Neural progenitor cell (in vitro differentiated cells): ENCODE measurements at regions not wholly inside any gene's neighbourhood (a gene's known extent, or its start where the extent isn't known, plus 50 kb on each side); places are given as distances from the start of the nearest gene placed in this dataset.

Source experiments
- DNase-seq: peaks from one replicate; pipeline ENCODE4 v3.0.0-alpha.2; 2016; ENCODE audit warnings: low spot score
- H2AFZ ChIP-seq: fragments of 200-600 bp; sonication (generic); replicated peaks from 2 replicates; pipeline ENCODE4 v1.6.1; 2016; ENCODE audit warnings: antibody characterized with exemption
- H3F3A ChIP-seq: fragments of 200-600 bp; sonication (generic); 2 replicates; pipeline ENCODE4 v1.6.1; 2016; ENCODE audit warnings: antibody characterized with exemption, low read depth
- H3K27ac ChIP-seq: fragments of 200-600 bp; sonication (generic); 2 replicates; pipeline ENCODE4 v1.5.1; 2016; ENCODE audit warnings: mild to moderate bottlenecking
- H3K27me3 ChIP-seq: fragments of 200-600 bp; sonication (generic); 2 replicates; pipeline ENCODE4 v1.6.1; 2016; ENCODE audit warnings: mild to moderate bottlenecking, moderate library complexity
- H3K36me3 ChIP-seq: fragments of 200-600 bp; sonication (generic); 2 replicates; pipeline ENCODE4 v1.5.1; 2016
- H3K4me1 ChIP-seq: fragments of 200-600 bp; sonication (generic); 2 replicates; pipeline ENCODE4 v1.6.1; 2016; ENCODE audit warnings: mixed run types
- H3K4me2 ChIP-seq: fragments of 200-600 bp; sonication (generic); 2 replicates; pipeline ENCODE4 v1.6.1; 2016
- H3K4me3 ChIP-seq: fragments of 200-600 bp; sonication (generic); 2 replicates; pipeline ENCODE4 v1.5.1; 2016
- H3K79me2 ChIP-seq: fragments of 200-600 bp; sonication (generic); 2 replicates; pipeline ENCODE4 v1.6.1; 2016; ENCODE audit warnings: low read depth
- H3K9ac ChIP-seq: fragments of 200-600 bp; sonication (generic); 2 replicates; pipeline ENCODE4 v1.6.1; 2016
- H3K9me3 ChIP-seq: fragments of 200-600 bp; sonication (generic); 2 replicates; pipeline ENCODE4 v1.5.1; 2016; ENCODE audit warnings: low read depth
- H4K20me1 ChIP-seq: fragments of 200-600 bp; sonication (generic); 2 replicates; pipeline ENCODE4 v1.6.1; 2016; ENCODE audit warnings: low read depth
- H3K27ac Mint-ChIP-seq: 3 replicates; pipeline ENCODE4 v1.8.0; 2021; ENCODE audit warnings: mixed read lengths
- H3K27me3 Mint-ChIP-seq: 2 replicates; pipeline ENCODE4 v1.8.0; 2022; ENCODE audit warnings: low read depth, mild to moderate bottlenecking, inconsistent platforms, moderate library complexity, mixed read lengths; ENCODE audit not compliant: insufficient read depth
- H3K36me3 Mint-ChIP-seq: 3 replicates; pipeline ENCODE4 v1.8.0; 2021; ENCODE audit warnings: mixed read lengths
- H3K4me1 Mint-ChIP-seq: 3 replicates; pipeline ENCODE4 v1.8.0; 2021; ENCODE audit warnings: mixed read lengths
- H3K4me3 Mint-ChIP-seq: 3 replicates; pipeline ENCODE4 v1.8.0; 2021; ENCODE audit warnings: mild to moderate bottlenecking, moderate library complexity, mixed read lengths
- H3K9me3 Mint-ChIP-seq: 3 replicates; pipeline ENCODE4 v1.8.0; 2020; ENCODE audit warnings: mixed read lengths
- CTCF ChIP-seq: fragments of 200-600 bp; sonication (generic); IDR thresholded peaks from 2 replicates; pipeline ENCODE4 v1.5.1; 2017; ENCODE audit warnings: antibody characterized with exemption, mild to moderate bottlenecking
- EZH2 ChIP-seq: fragments of 200-600 bp; sonication (generic); IDR thresholded peaks from 2 replicates; pipeline ENCODE4 v1.6.1; 2017; ENCODE audit warnings: antibody characterized with exemption, mild to moderate bottlenecking, moderate library complexity
- EZH2phosphoT487 ChIP-seq: fragments of 200-600 bp; sonication (generic); IDR thresholded peaks from 2 replicates; pipeline ENCODE4 v1.6.1; 2017; ENCODE audit warnings: antibody characterized with exemption

DNA sequence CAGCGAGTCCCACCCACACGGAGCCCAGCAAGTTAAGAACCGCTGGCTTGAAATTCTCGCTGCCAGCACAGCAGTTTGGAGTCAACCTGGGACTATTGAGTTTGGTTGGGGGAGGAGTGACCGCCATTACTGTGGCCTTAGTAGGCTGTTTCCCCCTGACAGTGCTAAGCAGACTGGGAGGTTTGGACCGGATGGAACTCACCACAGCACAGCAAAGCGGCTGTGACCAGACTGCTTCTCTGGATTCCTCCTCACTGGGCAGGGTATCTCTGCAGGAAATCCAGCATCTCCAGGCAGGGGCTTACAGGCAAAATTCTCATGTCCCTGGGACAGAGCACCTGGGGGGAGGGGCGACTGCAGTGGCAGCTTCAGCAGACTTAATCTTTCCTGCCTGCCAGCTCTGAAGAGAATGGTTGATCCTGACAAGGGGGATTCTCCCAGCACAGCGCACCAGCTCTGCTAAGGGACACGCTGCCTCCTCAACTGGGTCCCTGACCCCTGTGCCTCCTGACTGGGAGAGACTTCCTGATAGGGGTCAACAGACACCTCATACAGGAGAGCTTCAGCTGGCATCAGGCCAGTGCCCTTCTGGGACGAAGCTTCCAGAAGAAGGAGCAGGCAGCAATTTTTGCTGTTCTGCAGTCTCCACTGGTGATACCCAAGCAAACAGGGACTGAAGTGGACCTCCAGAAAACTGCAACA, 425.4 kb downstream of the NYAP2 start:
- Histone ChIP-seq H3K4me2 (no peak overlapping the region), H3K9ac (no peak overlapping the region), H3K9me3 (no peaks in the 10 kb centered on the region), H3F3A (no peaks in the 10 kb centered on the region), H3K27ac (no peak overlapping the region), H2AFZ (peak overlapping the region; percentile 90), H3K4me3 (no peak overlapping the region), H3K27me3 (no peaks in the 10 kb centered on the region), H3K79me2 (no peaks in the 10 kb centered on the region), H3K36me3 (no peaks in the 10 kb centered on the region), H4K20me1 (no peaks in the 10 kb centered on the region), H3K4me1 (no peaks in the 10 kb centered on the region)
- no peak for TF ChIP-seq EZH2
- TF ChIP-seq EZH2phosphoT487: no peak
- TF ChIP-seq CTCF: no peak
- DNase-seq: peak; percentile 66
- peaks cover 4% of the 10 kb centered on the region for H3K27me3 Mint-ChIP-seq
- H3K4me1 Mint-ChIP-seq: peaks cover 5% of the 10 kb centered on the region
- H3K27ac Mint-ChIP-seq: no peak overlapping the region
- H3K4me3 Mint-ChIP-seq: no peak overlapping the region
- peaks cover 2% of the 10 kb centered on the region for H3K36me3 Mint-ChIP-seq
- peaks cover 35% of the 10 kb centered on the region for H3K9me3 Mint-ChIP-seq

DNA sequence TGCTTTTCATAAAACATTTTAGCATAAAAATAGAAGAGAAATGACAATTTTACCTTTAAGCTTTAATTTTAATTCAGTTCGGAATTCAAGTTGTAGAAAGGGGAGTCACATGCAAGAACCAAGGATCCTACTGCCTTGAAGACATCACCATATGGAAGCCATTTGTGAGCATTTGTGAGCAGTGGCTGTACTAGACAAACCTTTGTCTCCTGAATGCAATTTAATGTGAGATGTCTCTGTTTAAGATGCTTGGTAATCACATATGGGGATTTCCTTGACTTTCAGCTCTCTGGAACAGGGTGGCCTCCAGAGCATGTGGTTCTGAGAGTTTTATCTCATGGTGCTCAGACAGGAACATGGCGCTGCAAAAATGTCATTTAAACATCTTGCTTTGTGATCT, 421.8 kb downstream of the NYAP2 start:
- H4K20me1 ChIP-seq: no peaks in the 10 kb centered on the region
- no peak overlapping the region for H3K4me3 ChIP-seq
- DNase-seq: no peak
- no peak overlapping the region for H3K27ac ChIP-seq
- H3K27me3 ChIP-seq: no peaks in the 10 kb centered on the region
- TF ChIP-seq EZH2phosphoT487 (no peak), EZH2 (no peak)
- no peaks in the 10 kb centered on the region for H3K36me3 ChIP-seq
- H3K4me1 Mint-ChIP-seq: peaks cover 5% of the 10 kb centered on the region
- peaks cover 2% of the 10 kb centered on the region for H3K36me3 Mint-ChIP-seq
- H3K4me3 Mint-ChIP-seq: no peak overlapping the region
- no peaks in the 10 kb centered on the region for H3K27me3 Mint-ChIP-seq
- no peaks in the 10 kb centered on the region for H3F3A ChIP-seq
- no peak overlapping the region for H3K9ac ChIP-seq
- no peak overlapping the region for H3K4me2 ChIP-seq
- no peaks in the 10 kb centered on the region for H3K4me1 ChIP-seq
- H3K79me2 ChIP-seq: no peaks in the 10 kb centered on the region
- H3K27ac Mint-ChIP-seq: no peak overlapping the region
- no peak overlapping the region for H2AFZ ChIP-seq
- peaks cover 12% of the 10 kb centered on the region for H3K9me3 Mint-ChIP-seq
- no peaks in the 10 kb centered on the region for H3K9me3 ChIP-seq

DNA sequence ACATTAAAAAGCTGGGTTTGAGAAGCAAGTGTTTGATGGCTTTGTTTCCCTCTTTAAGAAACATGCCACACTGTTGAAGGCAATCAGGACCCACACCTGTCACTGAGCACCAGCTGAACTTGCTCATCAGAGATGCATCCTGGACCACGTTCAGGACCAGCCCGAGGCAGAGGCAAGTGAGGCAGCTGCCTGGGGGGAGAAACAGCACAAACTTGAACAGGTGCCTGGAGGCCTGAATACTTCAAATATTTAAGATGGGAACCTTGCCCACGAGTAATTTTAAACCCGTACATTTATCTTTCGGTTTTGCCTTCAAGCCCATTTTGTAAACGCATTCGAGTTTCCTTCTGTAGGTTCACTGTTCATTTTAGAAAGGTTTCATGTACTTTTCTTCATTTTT, 421.3 kb downstream of the NYAP2 start:
- H3K27me3 Mint-ChIP-seq: no peaks in the 10 kb centered on the region
- Histone ChIP-seq H3K9me3 (no peaks in the 10 kb centered on the region), H3K36me3 (no peaks in the 10 kb centered on the region), H3K27ac (no peak overlapping the region), H3K4me3 (no peak overlapping the region), H3F3A (no peaks in the 10 kb centered on the region), H3K9ac (no peak overlapping the region), H2AFZ (no peak overlapping the region), H3K4me1 (no peaks in the 10 kb centered on the region), H4K20me1 (no peaks in the 10 kb centered on the region), H3K27me3 (no peaks in the 10 kb centered on the region), H3K4me2 (no peak overlapping the region), H3K79me2 (no peaks in the 10 kb centered on the region)
- TF ChIP-seq EZH2 (no peak), CTCF (no peak), EZH2phosphoT487 (no peak)
- peaks cover 5% of the 10 kb centered on the region for H3K4me1 Mint-ChIP-seq
- peaks cover 7% of the 10 kb centered on the region for H3K9me3 Mint-ChIP-seq
- no peak for DNase-seq
- no peak overlapping the region for H3K27ac Mint-ChIP-seq
- H3K36me3 Mint-ChIP-seq: peaks cover 2% of the 10 kb centered on the region
- H3K4me3 Mint-ChIP-seq: no peak overlapping the region

- H3K27ac Mint-ChIP-seq: no peak overlapping the region
- no peak overlapping the region for H3K4me3 Mint-ChIP-seq
- no peaks in the 10 kb centered on the region for H3K27me3 ChIP-seq
- peaks cover 3% of the 10 kb centered on the region for H3K27me3 Mint-ChIP-seq
- no peaks in the 10 kb centered on the region for H4K20me1 ChIP-seq
- H3K4me3 ChIP-seq: no peak overlapping the region
- H3K36me3 Mint-ChIP-seq: no peaks in the 10 kb centered on the region
- H3K9ac ChIP-seq: no peak overlapping the region
- no peak for DNase-seq
- no peak for TF ChIP-seq EZH2
- H3K9me3 Mint-ChIP-seq: no peaks in the 10 kb centered on the region
- H3K79me2 ChIP-seq: no peaks in the 10 kb centered on the region
- peaks cover 5% of the 10 kb centered on the region for H3K4me1 Mint-ChIP-seq
- H3K9me3 ChIP-seq: no peaks in the 10 kb centered on the region
- H3K4me1 ChIP-seq: no peaks in the 10 kb centered on the region
- H3F3A ChIP-seq: no peaks in the 10 kb centered on the region
- no peak overlapping the region for H2AFZ ChIP-seq
- no peak overlapping the region for H3K4me2 ChIP-seq
- no peaks in the 10 kb centered on the region for H3K36me3 ChIP-seq
- no peak overlapping the region for H3K27ac ChIP-seq
Observed at GRCh38 chr2:225814554-225814953, 415.0 kb downstream of the NYAP2 start.
